HEK293T (cell line): ENCODE measurements at regions not wholly inside any gene's neighbourhood (a gene's known extent, or its start where the extent isn't known, plus 50 kb on each side); places are given as distances from the start of the nearest gene placed in this dataset.

Source experiments
- ARNT ChIP-seq: fragments of 450-650 bp; IDR thresholded peaks from 2 replicates; pipeline ENCODE4 v1.6.1; 2017; ENCODE audit warnings: mild to moderate bottlenecking
- BHLHE40 ChIP-seq: fragments of 450-650 bp; IDR thresholded peaks from 2 replicates; pipeline ENCODE4 v1.6.1; 2016; ENCODE audit warnings: mild to moderate bottlenecking, moderate library complexity, borderline replicate concordance
- ELF4 ChIP-seq: fragments of 450-650 bp; IDR thresholded peaks from 2 replicates; pipeline ENCODE4 v1.6.1; 2017; ENCODE audit warnings: antibody characterized with exemption
- FOXK2 ChIP-seq: fragments of 450-650 bp; IDR thresholded peaks from 2 replicates; pipeline ENCODE4 v1.6.1; 2016; ENCODE audit warnings: mild to moderate bottlenecking
- HDGF ChIP-seq: fragments of 450-650 bp; IDR thresholded peaks from 2 replicates; pipeline ENCODE4 v1.6.1; 2017; ENCODE audit warnings: antibody characterized with exemption, borderline replicate concordance

DNA sequence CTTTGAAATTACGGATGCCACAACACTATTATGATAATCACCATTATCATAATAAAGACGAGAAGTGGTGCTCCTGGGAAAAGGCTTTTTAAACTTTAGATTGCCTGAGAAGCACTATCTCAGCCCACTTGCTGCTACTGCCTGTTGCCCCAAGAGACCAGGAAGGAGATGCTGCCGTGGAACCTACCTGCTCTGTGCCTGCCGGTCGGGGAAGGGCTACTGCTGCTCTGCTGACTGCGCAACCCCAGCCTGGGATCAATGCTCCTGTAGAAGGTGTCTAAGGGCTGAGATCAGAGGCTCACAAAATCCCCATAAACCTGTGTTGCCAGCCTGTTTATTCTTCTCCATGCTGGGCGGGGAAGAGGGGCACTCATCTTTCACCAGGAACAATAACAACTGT, 145.3 kb upstream of the VCX3B start:
- TF ChIP-seq ELF4 (no peak), HDGF (no peak), ARNT (no peak), FOXK2 (no peak), BHLHE40 (no peak)
